ENCODE measurements at regions not wholly inside any gene's neighbourhood (a gene's known extent, or its start where the extent isn't known, plus 50 kb on each side); places are given as distances from the start of the nearest gene placed in this dataset.

DNA sequence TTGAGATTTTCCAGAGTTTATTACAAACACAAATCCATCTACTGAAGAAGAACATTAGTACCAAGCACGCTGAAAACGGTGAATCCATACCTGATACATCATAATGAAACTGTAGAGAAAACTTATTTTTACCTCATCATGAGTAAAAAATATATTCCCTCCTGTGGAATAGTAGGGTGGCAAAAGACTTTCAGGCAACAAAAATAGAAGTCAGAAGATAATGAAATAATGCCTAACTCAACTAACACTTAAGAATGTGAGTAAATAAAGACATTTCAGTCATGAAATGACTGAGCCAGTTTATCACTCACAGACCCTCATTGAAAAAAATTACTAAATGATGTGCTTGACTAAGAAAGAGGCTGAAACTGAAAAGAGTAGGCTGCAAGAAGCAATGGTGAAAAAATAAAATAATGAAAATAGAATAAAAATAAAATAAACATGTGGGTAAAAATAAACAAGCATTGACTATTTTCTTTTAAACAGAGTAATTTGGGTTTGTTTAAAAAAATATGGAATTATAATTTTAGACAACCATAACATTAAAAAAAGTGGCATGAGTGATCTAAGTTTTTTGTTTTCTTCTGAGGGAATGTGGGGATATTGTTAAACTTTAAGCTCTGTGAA, 148.6 kb downstream of the ASCL1 start:
- TF ChIP-seq, protein P1, sequence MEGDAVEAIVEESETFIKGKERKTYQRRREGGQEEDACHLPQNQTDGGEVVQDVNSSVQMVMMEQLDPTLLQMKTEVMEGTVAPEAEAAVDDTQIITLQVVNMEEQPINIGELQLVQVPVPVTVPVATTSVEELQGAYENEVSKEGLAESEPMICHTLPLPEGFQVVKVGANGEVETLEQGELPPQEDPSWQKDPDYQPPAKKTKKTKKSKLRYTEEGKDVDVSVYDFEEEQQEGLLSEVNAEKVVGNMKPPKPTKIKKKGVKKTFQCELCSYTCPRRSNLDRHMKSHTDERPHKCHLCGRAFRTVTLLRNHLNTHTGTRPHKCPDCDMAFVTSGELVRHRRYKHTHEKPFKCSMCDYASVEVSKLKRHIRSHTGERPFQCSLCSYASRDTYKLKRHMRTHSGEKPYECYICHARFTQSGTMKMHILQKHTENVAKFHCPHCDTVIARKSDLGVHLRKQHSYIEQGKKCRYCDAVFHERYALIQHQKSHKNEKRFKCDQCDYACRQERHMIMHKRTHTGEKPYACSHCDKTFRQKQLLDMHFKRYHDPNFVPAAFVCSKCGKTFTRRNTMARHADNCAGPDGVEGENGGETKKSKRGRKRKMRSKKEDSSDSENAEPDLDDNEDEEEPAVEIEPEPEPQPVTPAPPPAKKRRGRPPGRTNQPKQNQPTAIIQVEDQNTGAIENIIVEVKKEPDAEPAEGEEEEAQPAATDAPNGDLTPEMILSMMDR (IDR thresholded peaks at IDR 0.05): no peak
- TF ChIP-seq POLR2AphosphoS5 (IDR thresholded peaks at IDR 0.05) (no peak), EP300 (IDR thresholded peaks at IDR 0.05) (no peak)

All from stomach (tissue), 4 donors.